Heart left ventricle (tissue), 13 donors: ENCODE measurements at regions not wholly inside any gene's neighbourhood (a gene's known extent, or its start where the extent isn't known, plus 50 kb on each side); places are given as distances from the start of the nearest gene placed in this dataset.

Source experiments
- CTCF ChIP-seq, 12 donors: fragments of 200-600 bp; sonication (generic) in 4 of 12; IDR thresholded peaks; one replicate each; pipeline versions ENCODE4 v1.5.0 to v1.8.0; 2018 to 2022; ENCODE audit warnings: antibody characterized with exemption in 12 of 12, mild to moderate bottlenecking in 5 of 12
- POLR2A ChIP-seq, 2 donors: fragments of 450-650 bp; IDR thresholded peaks; one replicate each; pipeline ENCODE4 v1.6.1; 2017; ENCODE audit warnings: antibody characterized with exemption in 2 of 2, mild to moderate bottlenecking in 2 of 2, moderate library complexity in 2 of 2
- donor health status: ischemic (EF 13 %, LVEDD 7.1; RV severe dilation, severe dysfunction).
- donor health status: DM: no; HTN: yes; CAD: no.
- donor health status: DM: no; HTN: no; CAD: no.
- donor health status: ischemic (EF 25% LVEDD 6.9; RV normal size, moderate dysfunction).
- donor health status: ischemic (EF 25% LVEDD 5.7; RV mildly dilated, moderate dysfunction).
- donor health status: ischemic (EF 35%, LVEDD 5.7; RV mildly dilated, moderate dysfunction).
- donor health status: nonischemic (EF 11% LVEDD 7.7; RV severe dilation, severe dysfunction).
- donor health status: DM: yes; HTN: yes; CAD: no.
- donor health status: PGD.
- donor health status: ischemic (EF 29% LVEDD 5.4; RV normal size, mild dysfunction).
- donor health status: nonischemic (EF 23%, LVEDD 6.1; RV moderate dilation, normal function).

GRCh38 chr4:148497258-148497657 lies 55.0 kb upstream of the NR3C2 start:
- TF ChIP-seq POLR2A (IDR thresholded peaks at IDR 0.05): no peak
- TF ChIP-seq CTCF (IDR thresholded peaks at IDR 0.05): no peak
